ENCODE measurements at regions not wholly inside any gene's neighbourhood (a gene's known extent, or its start where the extent isn't known, plus 50 kb on each side); places are given as distances from the start of the nearest gene placed in this dataset.
A peak's percentile ranks its signal among the peaks of the same experiment; 100 is the strongest.

GRCh38 chrX:55326985-55327384, 62.3 kb upstream of the PAGE3 start:
- no peak for DNase-seq (ENCODE audit: low read depth)
- no peak overlapping the region for H3K4me3 ChIP-seq (ENCODE audit: control insufficient read depth, low read depth, low read length)
- no peak for TF ChIP-seq CTCF (IDR thresholded peaks at IDR 0.05; ENCODE audit: control insufficient read depth, insufficient read depth, low read depth, low read length, missing control alignments)

GRCh38 chrX:55335296-55335695, 70.6 kb upstream of the PAGE3 start:
- H3K4me3 ChIP-seq (ENCODE audit: control insufficient read depth, low read depth, low read length), result no peak overlapping the region
- no peak for DNase-seq (ENCODE audit: low read depth)
- no peak for TF ChIP-seq CTCF (IDR thresholded peaks at IDR 0.05; ENCODE audit: control insufficient read depth, insufficient read depth, low read depth, low read length, missing control alignments)

- no peak for DNase-seq (ENCODE audit: low read depth)
- no peak for TF ChIP-seq CTCF (IDR thresholded peaks at IDR 0.05; ENCODE audit: control insufficient read depth, insufficient read depth, low read depth, low read length, missing control alignments)
- H3K4me3 ChIP-seq (ENCODE audit: control insufficient read depth, low read depth, low read length), result no peak overlapping the region
Observed at GRCh38 chrX:55336176-55336575, 71.5 kb upstream of the PAGE3 start.

GRCh38 chrX:55340896-55341433, 76.2 kb upstream of the PAGE3 start:
- no peak overlapping the region for H3K4me3 ChIP-seq (ENCODE audit: control insufficient read depth, low read depth, low read length)
- TF ChIP-seq CTCF (IDR thresholded peaks at IDR 0.05; ENCODE audit: control insufficient read depth, insufficient read depth, low read depth, low read length, missing control alignments), result no peak
- DNase-seq (ENCODE audit: low read depth), result no peak

GRCh38 chrX:55342533-55343501, 78.1 kb upstream of the PAGE3 start:
- no peak for DNase-seq (ENCODE audit: low read depth)
- TF ChIP-seq CTCF (IDR thresholded peaks at IDR 0.05; ENCODE audit: control insufficient read depth, insufficient read depth, low read depth, low read length, missing control alignments), result peak; percentile 49
- H3K4me3 ChIP-seq (ENCODE audit: control insufficient read depth, low read depth, low read length), result no peak overlapping the region

- H3K4me3 ChIP-seq (ENCODE audit: control insufficient read depth, low read depth, low read length), result no peak overlapping the region
- TF ChIP-seq CTCF (IDR thresholded peaks at IDR 0.05; ENCODE audit: control insufficient read depth, insufficient read depth, low read depth, low read length, missing control alignments), result no peak
- DNase-seq (ENCODE audit: low read depth), result no peak
Observed at GRCh38 chrX:55356609-55357008, 91.9 kb upstream of the PAGE3 start.

Data from AG09309 (cell line).